GM23338 (cell line): ENCODE measurements at regions not wholly inside any gene's neighbourhood (a gene's known extent, or its start where the extent isn't known, plus 50 kb on each side); places are given as distances from the start of the nearest gene placed in this dataset.

Experiments used
- ATAC-seq: fragments of 200-7000 bp; cut with Tn5 transposase; 3 replicates; pipeline ENCODE4 v1.9.1; 2020
- DNase-seq: peaks from one replicate; pipeline ENCODE4 v3.0.0-alpha.2; 2015; ENCODE audit warnings: low spot score
- H2AFZ ChIP-seq: fragments of 200-600 bp; sonication (generic); 2 replicates; pipeline ENCODE4 v1.8.0; 2016; ENCODE audit warnings: antibody characterized with exemption, mild to moderate bottlenecking, moderate library complexity
- H3F3A ChIP-seq: fragments of 200-600 bp; sonication (generic); replicated peaks from 2 replicates; pipeline ENCODE4 v1.8.0; 2017; ENCODE audit warnings: antibody characterized with exemption, mixed run types, low read depth
- H3K27ac ChIP-seq: fragments of 200-600 bp; sonication (generic); 2 replicates; pipeline ENCODE4 v1.6.1; 2016; ENCODE audit warnings: low read depth
- H3K27me3 ChIP-seq: fragments of 200-600 bp; sonication (generic); 2 replicates; pipeline ENCODE4 v1.8.0; 2016; ENCODE audit warnings: mild to moderate bottlenecking, mixed run types, moderate library complexity; ENCODE audit not compliant: insufficient read depth
- H3K36me3 ChIP-seq: fragments of 200-600 bp; sonication (generic); 2 replicates; pipeline ENCODE4 v1.8.0; 2016; ENCODE audit warnings: mild to moderate bottlenecking; ENCODE audit not compliant: insufficient read depth
- H3K4me1 ChIP-seq: fragments of 200-600 bp; sonication (generic); 2 replicates; pipeline ENCODE4 v1.8.0; 2016; ENCODE audit warnings: mild to moderate bottlenecking, moderate library complexity; ENCODE audit not compliant: insufficient read depth
- H3K4me2 ChIP-seq: fragments of 200-600 bp; sonication (generic); 2 replicates; pipeline ENCODE4 v1.7.1; 2017; ENCODE audit warnings: mixed run types
- H3K4me3 ChIP-seq: fragments of 200-600 bp; sonication (generic); 2 replicates; pipeline ENCODE4 v1.6.1; 2016; ENCODE audit warnings: mixed run types
- H3K79me2 ChIP-seq: fragments of 200-600 bp; sonication (generic); replicated peaks from 2 replicates; pipeline ENCODE4 v1.8.0; 2017; ENCODE audit warnings: mild to moderate bottlenecking; ENCODE audit not compliant: insufficient read depth
- H3K9me2 ChIP-seq: fragments of 200-600 bp; sonication (generic); 2 replicates; pipeline ENCODE4 v1.8.0; 2017; ENCODE audit not compliant: insufficient read depth
- H4K20me1 ChIP-seq: fragments of 200-600 bp; sonication (generic); replicated peaks from 2 replicates; pipeline ENCODE4 v1.8.0; 2017; ENCODE audit warnings: mild to moderate bottlenecking; ENCODE audit not compliant: insufficient read depth
- H3K27ac Mint-ChIP-seq: 2 replicates; pipeline ENCODE4 v1.8.0; 2020; ENCODE audit warnings: inconsistent platforms, mild to moderate bottlenecking, moderate library complexity, mixed read lengths
- H3K27me3 Mint-ChIP-seq: 3 replicates; pipeline ENCODE4 v1.8.0; 2022; ENCODE audit warnings: low read depth, mild to moderate bottlenecking, moderate library complexity, mixed read lengths, inconsistent platforms; ENCODE audit not compliant: insufficient read depth, poor library complexity
- H3K36me3 Mint-ChIP-seq: 3 replicates; pipeline ENCODE4 v1.8.0; 2021; ENCODE audit warnings: low read depth, mild to moderate bottlenecking, inconsistent platforms, moderate library complexity, mixed read lengths
- H3K4me1 Mint-ChIP-seq: 3 replicates; pipeline ENCODE4 v1.8.0; 2020; ENCODE audit warnings: mild to moderate bottlenecking, inconsistent platforms, mixed read lengths
- H3K4me3 Mint-ChIP-seq: 3 replicates; pipeline ENCODE4 v1.8.0; 2021; ENCODE audit warnings: moderate library complexity, mild to moderate bottlenecking, inconsistent platforms, mixed read lengths
- H3K9me3 Mint-ChIP-seq: 3 replicates; pipeline ENCODE4 v1.8.0; 2020; ENCODE audit warnings: moderate library complexity, mild to moderate bottlenecking, inconsistent platforms, mixed read lengths
- CREB1 ChIP-seq: fragments of 250-450 bp; sonication (Bioruptor Pico); IDR thresholded peaks from 2 replicates; pipeline ENCODE4 v1.5.0; 2020; ENCODE audit warnings: low read depth, mild to moderate bottlenecking, moderate library complexity
- EZH2 ChIP-seq: fragments of 200-600 bp; sonication (generic); IDR thresholded peaks from one replicate; pipeline ENCODE4 v1.8.0; 2017; ENCODE audit warnings: antibody characterized with exemption, mild to moderate bottlenecking, low read depth; ENCODE audit not compliant: unreplicated experiment
- EZH2phosphoT487 ChIP-seq: fragments of 200-600 bp; sonication (generic); IDR thresholded peaks from one replicate; pipeline ENCODE4 v1.8.1; 2018; ENCODE audit warnings: antibody characterized with exemption; ENCODE audit not compliant: unreplicated experiment
- JUNB ChIP-seq: IDR thresholded peaks from one replicate; pipeline ENCODE4 v1.6.1; 2016; ENCODE audit warnings: antibody characterized with exemption; ENCODE audit not compliant: unreplicated experiment
- NANOG ChIP-seq: IDR thresholded peaks from 2 replicates; pipeline ENCODE4 v1.6.1; 2016; ENCODE audit warnings: antibody characterized with exemption, borderline replicate concordance
- POLR2AphosphoS5 ChIP-seq: IDR thresholded peaks from 2 replicates; pipeline ENCODE4 v1.6.1; 2016; ENCODE audit warnings: antibody characterized with exemption, low read depth
- STAT1 ChIP-seq: IDR thresholded peaks from one replicate; pipeline ENCODE4 v1.6.1; 2016; ENCODE audit warnings: antibody characterized with exemption; ENCODE audit not compliant: unreplicated experiment
- ZNF114 ChIP-seq: fragments of 250-450 bp; sonication (Bioruptor Pico); IDR thresholded peaks from 2 replicates; pipeline ENCODE4 v1.5.0; 2020; ENCODE audit warnings: mild to moderate bottlenecking, moderate library complexity
- ZNF331 ChIP-seq: fragments of 250-450 bp; sonication (Bioruptor Pico); IDR thresholded peaks from 2 replicates; pipeline ENCODE4 v1.5.0; 2020; ENCODE audit warnings: low read depth, mild to moderate bottlenecking, moderate library complexity
- TF ChIP-seq, protein P1 (sequence below): IDR thresholded peaks from 2 replicates; pipeline ENCODE4 v1.6.1; 2016; ENCODE audit warnings: antibody characterized with exemption
- TF ChIP-seq, protein P2 (sequence below): IDR thresholded peaks from one replicate; pipeline ENCODE4 v1.6.1; 2018; ENCODE audit warnings: antibody characterized with exemption; ENCODE audit not compliant: unreplicated experiment
- TF ChIP-seq, protein P3 (sequence below), 2 experiments: fragments of 200-600 bp in 1 of 2; sonication (generic) in 1 of 2; conservative IDR thresholded peaks; 2 replicates each; pipeline versions ENCODE4 v1.5.1 to v1.6.1; 2016 to 2017; ENCODE audit warnings: antibody characterized with exemption in 2 of 2, low read depth in 2 of 2, mild to moderate bottlenecking in 2 of 2, moderate library complexity in 1 of 2
- TF ChIP-seq, protein P4 (sequence below): fragments of 250-450 bp; sonication (Bioruptor Pico); IDR thresholded peaks from 2 replicates; pipeline ENCODE4 v1.5.0; 2020; ENCODE audit warnings: mild to moderate bottlenecking, moderate library complexity

DNA sequence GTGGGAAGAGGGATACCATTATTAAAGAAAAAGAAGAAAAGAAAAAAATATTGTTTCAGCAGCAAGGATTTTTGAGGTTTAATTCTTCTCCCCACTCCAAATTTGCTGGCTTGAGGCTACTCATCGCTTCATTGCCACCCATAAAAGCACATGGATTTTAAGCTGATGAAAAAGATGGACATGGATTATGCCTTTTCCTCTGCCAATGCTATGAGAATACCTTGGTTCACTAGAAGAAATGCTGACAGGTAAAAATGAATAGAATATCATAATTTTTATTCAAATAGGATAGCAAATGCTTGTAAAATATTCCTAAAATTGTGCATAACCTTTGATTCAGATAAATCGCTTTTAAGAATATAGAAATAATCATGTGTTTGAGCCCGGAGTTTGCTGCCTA, 289.7 kb upstream of the DPYD start:
- Histone ChIP-seq H3K36me3 (no peaks in the 10 kb centered on the region), H3K9me2 (no peaks in the 10 kb centered on the region), H2AFZ (no peak overlapping the region), H4K20me1 (no peaks in the 10 kb centered on the region), H3K27me3 (peaks cover 26% of the 10 kb centered on the region), H3F3A (no peaks in the 10 kb centered on the region), H3K4me1 (peaks cover 6% of the 10 kb centered on the region; the same call in 1 of the 2 replicates), H3K79me2 (no peaks in the 10 kb centered on the region), H3K4me2 (no peak overlapping the region), H3K4me3 (no peak overlapping the region), H3K27ac (no peak overlapping the region)
- DNase-seq (no peak), ATAC-seq (no peak)
- Mint-ChIP-seq H3K4me1 (peaks cover 27% of the 10 kb centered on the region), H3K27ac (no peak overlapping the region), H3K9me3 (no peaks in the 10 kb centered on the region; the same call in 2 of the 3 replicates), H3K27me3 (peaks cover 10% of the 10 kb centered on the region), H3K4me3 (no peak overlapping the region), H3K36me3 (no peaks in the 10 kb centered on the region)
- TF ChIP-seq, protein P1, sequence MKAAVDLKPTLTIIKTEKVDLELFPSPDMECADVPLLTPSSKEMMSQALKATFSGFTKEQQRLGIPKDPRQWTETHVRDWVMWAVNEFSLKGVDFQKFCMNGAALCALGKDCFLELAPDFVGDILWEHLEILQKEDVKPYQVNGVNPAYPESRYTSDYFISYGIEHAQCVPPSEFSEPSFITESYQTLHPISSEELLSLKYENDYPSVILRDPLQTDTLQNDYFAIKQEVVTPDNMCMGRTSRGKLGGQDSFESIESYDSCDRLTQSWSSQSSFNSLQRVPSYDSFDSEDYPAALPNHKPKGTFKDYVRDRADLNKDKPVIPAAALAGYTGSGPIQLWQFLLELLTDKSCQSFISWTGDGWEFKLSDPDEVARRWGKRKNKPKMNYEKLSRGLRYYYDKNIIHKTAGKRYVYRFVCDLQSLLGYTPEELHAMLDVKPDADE, result no peak
- no peak for TF ChIP-seq ZNF331 (CRISPR knock-in tag)
- TF ChIP-seq, protein P2, sequence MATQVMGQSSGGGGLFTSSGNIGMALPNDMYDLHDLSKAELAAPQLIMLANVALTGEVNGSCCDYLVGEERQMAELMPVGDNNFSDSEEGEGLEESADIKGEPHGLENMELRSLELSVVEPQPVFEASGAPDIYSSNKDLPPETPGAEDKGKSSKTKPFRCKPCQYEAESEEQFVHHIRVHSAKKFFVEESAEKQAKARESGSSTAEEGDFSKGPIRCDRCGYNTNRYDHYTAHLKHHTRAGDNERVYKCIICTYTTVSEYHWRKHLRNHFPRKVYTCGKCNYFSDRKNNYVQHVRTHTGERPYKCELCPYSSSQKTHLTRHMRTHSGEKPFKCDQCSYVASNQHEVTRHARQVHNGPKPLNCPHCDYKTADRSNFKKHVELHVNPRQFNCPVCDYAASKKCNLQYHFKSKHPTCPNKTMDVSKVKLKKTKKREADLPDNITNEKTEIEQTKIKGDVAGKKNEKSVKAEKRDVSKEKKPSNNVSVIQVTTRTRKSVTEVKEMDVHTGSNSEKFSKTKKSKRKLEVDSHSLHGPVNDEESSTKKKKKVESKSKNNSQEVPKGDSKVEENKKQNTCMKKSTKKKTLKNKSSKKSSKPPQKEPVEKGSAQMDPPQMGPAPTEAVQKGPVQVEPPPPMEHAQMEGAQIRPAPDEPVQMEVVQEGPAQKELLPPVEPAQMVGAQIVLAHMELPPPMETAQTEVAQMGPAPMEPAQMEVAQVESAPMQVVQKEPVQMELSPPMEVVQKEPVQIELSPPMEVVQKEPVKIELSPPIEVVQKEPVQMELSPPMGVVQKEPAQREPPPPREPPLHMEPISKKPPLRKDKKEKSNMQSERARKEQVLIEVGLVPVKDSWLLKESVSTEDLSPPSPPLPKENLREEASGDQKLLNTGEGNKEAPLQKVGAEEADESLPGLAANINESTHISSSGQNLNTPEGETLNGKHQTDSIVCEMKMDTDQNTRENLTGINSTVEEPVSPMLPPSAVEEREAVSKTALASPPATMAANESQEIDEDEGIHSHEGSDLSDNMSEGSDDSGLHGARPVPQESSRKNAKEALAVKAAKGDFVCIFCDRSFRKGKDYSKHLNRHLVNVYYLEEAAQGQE, result no peak
- no peak for TF ChIP-seq POLR2AphosphoS5
- TF ChIP-seq, protein P3, sequence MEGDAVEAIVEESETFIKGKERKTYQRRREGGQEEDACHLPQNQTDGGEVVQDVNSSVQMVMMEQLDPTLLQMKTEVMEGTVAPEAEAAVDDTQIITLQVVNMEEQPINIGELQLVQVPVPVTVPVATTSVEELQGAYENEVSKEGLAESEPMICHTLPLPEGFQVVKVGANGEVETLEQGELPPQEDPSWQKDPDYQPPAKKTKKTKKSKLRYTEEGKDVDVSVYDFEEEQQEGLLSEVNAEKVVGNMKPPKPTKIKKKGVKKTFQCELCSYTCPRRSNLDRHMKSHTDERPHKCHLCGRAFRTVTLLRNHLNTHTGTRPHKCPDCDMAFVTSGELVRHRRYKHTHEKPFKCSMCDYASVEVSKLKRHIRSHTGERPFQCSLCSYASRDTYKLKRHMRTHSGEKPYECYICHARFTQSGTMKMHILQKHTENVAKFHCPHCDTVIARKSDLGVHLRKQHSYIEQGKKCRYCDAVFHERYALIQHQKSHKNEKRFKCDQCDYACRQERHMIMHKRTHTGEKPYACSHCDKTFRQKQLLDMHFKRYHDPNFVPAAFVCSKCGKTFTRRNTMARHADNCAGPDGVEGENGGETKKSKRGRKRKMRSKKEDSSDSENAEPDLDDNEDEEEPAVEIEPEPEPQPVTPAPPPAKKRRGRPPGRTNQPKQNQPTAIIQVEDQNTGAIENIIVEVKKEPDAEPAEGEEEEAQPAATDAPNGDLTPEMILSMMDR (conservative IDR thresholded peaks at IDR 0.05; ENCODE audit: low read depth in 2 of 2), result no peak
- no peak for TF ChIP-seq ZNF114 (CRISPR knock-in tag)
- no peak for TF ChIP-seq JUNB
- no peak for TF ChIP-seq EZH2
- no peak for TF ChIP-seq STAT1
- TF ChIP-seq, protein P4, sequence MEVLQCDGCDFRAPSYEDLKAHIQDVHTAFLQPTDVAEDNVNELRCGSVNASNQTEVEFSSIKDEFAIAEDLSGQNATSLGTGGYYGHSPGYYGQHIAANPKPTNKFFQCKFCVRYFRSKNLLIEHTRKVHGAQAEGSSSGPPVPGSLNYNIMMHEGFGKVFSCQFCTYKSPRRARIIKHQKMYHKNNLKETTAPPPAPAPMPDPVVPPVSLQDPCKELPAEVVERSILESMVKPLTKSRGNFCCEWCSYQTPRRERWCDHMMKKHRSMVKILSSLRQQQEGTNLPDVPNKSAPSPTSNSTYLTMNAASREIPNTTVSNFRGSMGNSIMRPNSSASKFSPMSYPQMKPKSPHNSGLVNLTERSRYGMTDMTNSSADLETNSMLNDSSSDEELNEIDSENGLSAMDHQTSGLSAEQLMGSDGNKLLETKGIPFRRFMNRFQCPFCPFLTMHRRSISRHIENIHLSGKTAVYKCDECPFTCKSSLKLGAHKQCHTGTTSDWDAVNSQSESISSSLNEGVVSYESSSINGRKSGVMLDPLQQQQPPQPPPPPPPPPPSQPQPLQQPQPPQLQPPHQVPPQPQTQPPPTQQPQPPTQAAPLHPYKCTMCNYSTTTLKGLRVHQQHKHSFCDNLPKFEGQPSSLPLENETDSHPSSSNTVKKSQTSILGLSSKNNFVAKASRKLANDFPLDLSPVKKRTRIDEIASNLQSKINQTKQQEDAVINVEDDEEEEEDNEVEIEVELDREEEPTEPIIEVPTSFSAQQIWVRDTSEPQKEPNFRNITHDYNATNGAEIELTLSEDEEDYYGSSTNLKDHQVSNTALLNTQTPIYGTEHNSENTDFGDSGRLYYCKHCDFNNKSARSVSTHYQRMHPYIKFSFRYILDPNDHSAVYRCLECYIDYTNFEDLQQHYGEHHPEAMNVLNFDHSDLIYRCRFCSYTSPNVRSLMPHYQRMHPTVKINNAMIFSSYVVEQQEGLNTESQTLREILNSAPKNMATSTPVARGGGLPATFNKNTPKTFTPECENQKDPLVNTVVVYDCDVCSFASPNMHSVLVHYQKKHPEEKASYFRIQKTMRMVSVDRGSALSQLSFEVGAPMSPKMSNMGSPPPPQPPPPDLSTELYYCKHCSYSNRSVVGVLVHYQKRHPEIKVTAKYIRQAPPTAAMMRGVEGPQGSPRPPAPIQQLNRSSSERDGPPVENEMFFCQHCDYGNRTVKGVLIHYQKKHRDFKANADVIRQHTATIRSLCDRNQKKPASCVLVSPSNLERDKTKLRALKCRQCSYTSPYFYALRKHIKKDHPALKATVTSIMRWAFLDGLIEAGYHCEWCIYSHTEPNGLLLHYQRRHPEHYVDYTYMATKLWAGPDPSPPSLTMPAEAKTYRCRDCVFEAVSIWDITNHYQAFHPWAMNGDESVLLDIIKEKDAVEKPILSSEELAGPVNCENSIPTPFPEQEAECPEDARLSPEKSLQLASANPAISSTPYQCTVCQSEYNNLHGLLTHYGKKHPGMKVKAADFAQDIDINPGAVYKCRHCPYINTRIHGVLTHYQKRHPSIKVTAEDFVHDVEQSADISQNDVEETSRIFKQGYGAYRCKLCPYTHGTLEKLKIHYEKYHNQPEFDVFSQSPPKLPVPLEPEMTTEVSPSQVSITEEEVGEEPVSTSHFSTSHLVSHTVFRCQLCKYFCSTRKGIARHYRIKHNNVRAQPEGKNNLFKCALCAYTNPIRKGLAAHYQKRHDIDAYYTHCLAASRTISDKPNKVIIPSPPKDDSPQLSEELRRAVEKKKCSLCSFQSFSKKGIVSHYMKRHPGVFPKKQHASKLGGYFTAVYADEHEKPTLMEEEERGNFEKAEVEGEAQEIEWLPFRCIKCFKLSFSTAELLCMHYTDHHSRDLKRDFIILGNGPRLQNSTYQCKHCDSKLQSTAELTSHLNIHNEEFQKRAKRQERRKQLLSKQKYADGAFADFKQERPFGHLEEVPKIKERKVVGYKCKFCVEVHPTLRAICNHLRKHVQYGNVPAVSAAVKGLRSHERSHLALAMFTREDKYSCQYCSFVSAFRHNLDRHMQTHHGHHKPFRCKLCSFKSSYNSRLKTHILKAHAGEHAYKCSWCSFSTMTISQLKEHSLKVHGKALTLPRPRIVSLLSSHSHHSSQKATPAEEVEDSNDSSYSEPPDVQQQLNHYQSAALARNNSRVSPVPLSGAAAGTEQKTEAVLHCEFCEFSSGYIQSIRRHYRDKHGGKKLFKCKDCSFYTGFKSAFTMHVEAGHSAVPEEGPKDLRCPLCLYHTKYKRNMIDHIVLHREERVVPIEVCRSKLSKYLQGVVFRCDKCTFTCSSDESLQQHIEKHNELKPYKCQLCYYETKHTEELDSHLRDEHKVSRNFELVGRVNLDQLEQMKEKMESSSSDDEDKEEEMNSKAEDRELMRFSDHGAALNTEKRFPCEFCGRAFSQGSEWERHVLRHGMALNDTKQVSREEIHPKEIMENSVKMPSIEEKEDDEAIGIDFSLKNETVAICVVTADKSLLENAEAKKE (CRISPR knock-in tag), result no peak
- no peak for TF ChIP-seq NANOG
- TF ChIP-seq CREB1 (CRISPR knock-in tag), result no peak
- no peak for TF ChIP-seq EZH2phosphoT487
